HG03442 (cell line): ENCODE measurements at regions not wholly inside any gene's neighbourhood (a gene's known extent, or its start where the extent isn't known, plus 50 kb on each side); places are given as distances from the start of the nearest gene placed in this dataset.
A peak's percentile ranks its signal among the peaks of the same experiment; 100 is the strongest.

Source experiments
- ATAC-seq: cut with Tn5 transposase; IDR thresholded peaks from one replicate; pipeline ENCODE4 v1.9.1; 2021; ENCODE audit warnings: mild to moderate bottlenecking, moderate library complexity; ENCODE audit not compliant: unreplicated experiment

- peak; percentile 11 for ATAC-seq
These were observed 240.9 kb downstream of the ICOS start for GRCh38 chr2:204177251-204177976.

- ATAC-seq: peak; percentile 79
These were observed 241.5 kb downstream of the ICOS start for GRCh38 chr2:204177977-204178522.

DNA sequence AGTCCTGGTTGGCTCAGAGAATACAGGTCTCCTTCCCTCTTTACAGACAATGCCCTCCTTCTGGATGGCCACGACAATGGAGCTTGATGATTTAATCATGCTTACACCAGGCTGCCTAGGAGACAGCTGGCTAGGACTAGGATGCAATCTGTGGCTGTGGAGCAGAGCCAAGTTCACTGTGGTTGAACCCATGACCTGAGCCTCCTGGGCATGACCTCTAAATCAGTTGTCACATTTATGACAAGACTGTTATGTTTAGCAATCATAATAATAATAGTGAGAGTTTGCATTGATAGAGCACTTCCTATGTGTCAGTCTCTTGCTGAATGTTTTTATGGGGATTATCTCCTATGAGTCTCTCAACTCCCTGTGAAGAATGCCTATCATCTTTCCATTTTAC lies 244.1 kb downstream of the ICOS start:
- no peak for ATAC-seq

- ATAC-seq: no peak
These were observed 247.0 kb downstream of the ICOS start for GRCh38 chr2:204183608-204184007.

DNA sequence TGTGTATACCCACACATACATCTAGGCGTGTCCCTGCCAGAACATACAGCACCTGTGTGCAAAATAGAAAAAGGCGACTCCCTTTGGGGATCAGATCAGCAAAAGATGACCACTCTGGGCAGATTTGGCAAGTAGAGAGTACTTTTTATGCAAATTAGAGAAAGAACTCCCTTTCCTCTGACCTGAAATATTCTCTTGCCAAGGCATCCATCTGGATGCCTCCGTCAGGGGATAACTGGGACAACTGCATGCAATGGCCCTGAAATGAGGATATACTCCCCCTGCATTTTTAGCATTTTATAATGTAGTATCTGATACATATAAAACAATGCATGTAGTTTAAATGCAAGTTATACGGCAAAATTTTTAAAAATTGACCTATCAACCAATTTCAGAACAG lies 247.7 kb downstream of the ICOS start:
- no peak for ATAC-seq

- ATAC-seq: no peak
These were observed 250.9 kb downstream of the ICOS start for GRCh38 chr2:204187229-204188083.

DNA sequence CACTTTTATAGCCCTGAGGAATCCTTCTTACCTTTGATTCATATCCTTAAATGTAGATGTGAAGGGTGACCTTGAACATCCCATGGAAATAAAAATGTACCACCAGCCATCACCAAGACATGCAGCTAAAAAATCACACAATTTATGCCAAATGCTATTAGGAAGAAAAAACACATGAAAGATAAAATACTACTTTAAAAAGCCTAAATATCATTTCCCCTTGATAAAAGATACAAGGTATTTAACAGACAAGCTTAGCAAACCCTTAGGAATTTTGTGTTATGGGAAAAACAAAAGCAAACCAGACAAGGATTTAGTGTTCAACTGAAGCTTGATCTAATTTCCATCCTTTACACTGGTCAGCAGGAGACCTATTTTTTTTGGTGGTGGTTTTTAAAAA lies 255.0 kb downstream of the ICOS start:
- no peak for ATAC-seq

- ATAC-seq: no peak
These were observed 258.9 kb downstream of the ICOS start for GRCh38 chr2:204195498-204195897.

DNA sequence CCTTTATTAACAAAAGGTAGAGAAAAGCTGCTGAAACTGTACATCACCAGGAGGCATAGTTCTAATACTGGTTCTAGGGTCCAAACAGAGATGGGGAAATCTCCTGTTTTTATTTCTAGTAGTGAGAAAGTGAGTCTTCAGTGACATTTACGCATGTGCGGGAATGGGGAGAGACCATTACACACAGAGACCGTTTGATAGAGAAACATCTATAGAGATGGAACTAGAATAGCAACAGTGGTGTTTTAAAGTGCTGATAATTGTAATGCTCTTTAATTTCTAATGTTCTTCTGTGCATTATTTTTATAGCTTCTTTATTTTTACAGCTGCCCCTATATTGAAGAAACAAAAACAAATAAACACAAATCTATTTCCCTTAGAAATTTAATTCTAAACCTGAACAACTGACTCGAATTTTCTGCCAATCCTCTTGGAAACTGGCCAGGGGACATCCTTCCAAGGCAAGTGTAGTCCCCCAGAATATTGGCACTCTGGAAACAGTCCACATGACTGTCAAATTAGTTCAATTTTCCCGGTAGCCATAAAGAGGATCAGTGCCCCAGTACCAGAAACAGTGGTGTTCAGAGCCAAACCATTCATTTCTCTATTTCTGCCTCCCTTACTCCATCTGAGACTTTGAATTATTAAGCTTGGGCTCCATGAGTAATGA lies 260.9 kb downstream of the ICOS start:
- no peak for ATAC-seq

GRCh38 chr2:204199357-204199756 lies 262.8 kb downstream of the ICOS start:
- no peak for ATAC-seq

GRCh38 chr2:204201507-204201906 lies 264.9 kb downstream of the ICOS start:
- ATAC-seq: no peak

DNA sequence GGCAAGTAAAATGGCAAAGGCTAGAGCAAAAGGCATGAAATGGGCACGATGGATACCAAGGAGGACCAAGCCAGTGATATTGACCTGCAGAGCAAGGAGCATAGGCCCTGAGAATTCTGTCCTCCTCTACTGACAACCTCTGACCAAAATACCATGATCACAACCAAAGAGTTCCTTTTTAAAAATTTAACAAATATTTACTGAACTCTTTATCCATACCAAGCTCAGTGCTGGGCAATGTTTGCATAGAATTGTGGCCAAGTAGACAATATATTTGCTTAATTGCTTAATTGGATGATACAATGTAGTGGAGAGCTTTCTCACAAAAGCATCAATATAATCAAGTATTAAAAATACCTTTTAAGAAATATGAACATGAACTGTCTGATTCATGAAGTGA lies 265.7 kb downstream of the ICOS start:
- no peak for ATAC-seq

GRCh38 chr2:204203704-204204103 lies 267.1 kb downstream of the ICOS start:
- ATAC-seq: no peak

GRCh38 chr2:204205082-204205481 lies 268.5 kb downstream of the ICOS start:
- no peak for ATAC-seq

- ATAC-seq: no peak
These were observed 269.0 kb downstream of the ICOS start for GRCh38 chr2:204205538-204205937.

DNA sequence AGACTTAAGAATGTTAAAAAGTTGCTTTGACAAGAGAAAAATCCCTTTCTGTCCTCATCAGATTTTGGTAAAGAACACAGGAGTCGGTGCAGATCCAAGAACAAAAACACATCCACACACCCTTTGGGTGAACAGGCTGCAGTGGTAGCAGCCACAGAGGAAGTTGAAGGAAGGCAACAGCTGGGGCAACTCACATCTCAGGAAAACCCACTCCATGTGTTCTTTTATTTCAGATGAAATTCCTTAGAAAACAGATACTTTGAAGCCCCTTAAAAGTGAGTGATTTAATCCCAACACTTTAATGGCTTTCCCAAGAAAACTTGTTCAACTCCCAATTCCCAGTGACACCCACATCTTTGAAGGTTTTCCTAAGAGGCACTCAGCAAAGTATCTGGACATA lies 271.3 kb downstream of the ICOS start:
- ATAC-seq: no peak

GRCh38 chr2:204213588-204213987 lies 277.0 kb downstream of the ICOS start:
- no peak for ATAC-seq

DNA sequence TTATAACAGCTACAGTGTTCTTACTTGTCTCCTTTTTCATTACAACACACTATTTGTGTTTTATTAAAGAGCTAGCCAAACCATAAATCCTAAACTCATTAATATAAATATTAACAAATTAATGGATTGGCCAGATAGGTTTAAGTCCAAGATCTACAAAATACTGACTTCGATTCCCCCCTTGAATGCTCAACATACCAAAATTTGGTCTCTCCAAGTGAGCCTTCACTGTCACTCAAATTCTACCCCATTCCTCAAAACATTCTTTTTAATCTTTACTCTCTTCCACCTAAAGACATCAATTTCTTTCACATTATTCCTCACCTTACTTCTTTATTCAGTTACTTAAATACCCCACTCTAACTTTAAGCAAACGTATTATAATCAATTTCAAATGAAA lies 281.5 kb downstream of the ICOS start:
- no peak for ATAC-seq

DNA sequence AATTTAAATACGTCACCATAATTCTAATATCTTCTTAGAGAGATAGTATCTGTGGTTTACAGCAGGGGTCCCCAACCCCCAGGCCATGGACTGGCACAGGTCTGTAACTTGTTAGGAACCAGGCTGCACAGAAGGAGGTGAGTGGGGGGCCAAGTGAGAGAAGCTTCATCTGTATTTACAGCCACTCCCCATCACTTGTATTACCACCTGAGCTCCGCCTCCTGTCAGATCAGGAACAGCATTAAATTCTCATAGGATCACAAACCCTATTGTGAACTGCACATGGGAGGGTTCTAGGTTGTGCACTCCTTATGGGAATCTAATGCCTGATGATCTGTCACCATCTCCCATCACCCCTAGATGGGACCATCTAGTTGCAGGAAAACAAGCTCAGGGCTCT lies 282.6 kb downstream of the ICOS start:
- ATAC-seq: no peak

DNA sequence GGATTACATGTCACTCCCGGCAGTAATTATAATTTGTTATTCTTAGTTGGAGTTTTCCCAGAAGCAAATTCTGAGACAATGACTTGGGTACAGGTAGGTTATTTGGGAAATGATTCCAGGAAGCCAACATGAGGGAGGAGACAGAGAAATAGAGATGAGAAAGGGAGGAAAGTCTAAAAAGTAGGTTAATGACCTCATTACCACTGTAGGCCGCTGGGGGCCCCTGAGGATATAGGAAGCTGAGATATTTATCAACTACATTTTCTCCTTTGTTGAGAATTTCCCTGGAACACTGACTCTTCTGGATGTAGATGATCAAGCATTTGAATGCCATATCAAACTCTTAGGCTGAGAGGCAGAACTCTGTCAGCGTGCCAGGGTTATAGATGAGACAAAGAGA lies 284.3 kb downstream of the ICOS start:
- ATAC-seq: no peak

GRCh38 chr2:204223046-204223445 lies 286.5 kb downstream of the ICOS start:
- no peak for ATAC-seq
